ENCODE measurements at regions not wholly inside any gene's neighbourhood (a gene's known extent, or its start where the extent isn't known, plus 50 kb on each side); places are given as distances from the start of the nearest gene placed in this dataset.

GRCh38 chr2:105175231-105175630 lies 66.3 kb upstream of the GPR45 start:
- no peak for TF ChIP-seq FOXK2 (IDR thresholded peaks at IDR 0.05)
- TF ChIP-seq HDGF (IDR thresholded peaks at IDR 0.05; ENCODE audit: borderline replicate concordance) = no peak
- no peak for TF ChIP-seq NFRKB (IDR thresholded peaks at IDR 0.05)
- TF ChIP-seq SUZ12 (IDR thresholded peaks at IDR 0.05) = no peak
- TF ChIP-seq BHLHE40 (IDR thresholded peaks at IDR 0.05; ENCODE audit: borderline replicate concordance) = no peak
- no peak for TF ChIP-seq ELF4 (IDR thresholded peaks at IDR 0.05)
- TF ChIP-seq LEF1 (IDR thresholded peaks at IDR 0.05; ENCODE audit: borderline replicate concordance) = no peak
- no peak for TF ChIP-seq FOXM1 (IDR thresholded peaks at IDR 0.05; ENCODE audit: borderline replicate concordance)
- TF ChIP-seq SP1 (IDR thresholded peaks at IDR 0.05) = no peak
- no peak for TF ChIP-seq ZNF384 (IDR thresholded peaks at IDR 0.05)
- no peak for TF ChIP-seq CTBP1 (IDR thresholded peaks at IDR 0.05; ENCODE audit: borderline replicate concordance)
- TF ChIP-seq TARDBP (IDR thresholded peaks at IDR 0.05) = no peak
- no peak for TF ChIP-seq PKNOX1 (IDR thresholded peaks at IDR 0.05)
- no peak for TF ChIP-seq ARNT (IDR thresholded peaks at IDR 0.05)

All from HEK293T (cell line).